BJ (cell line): ENCODE measurements at regions not wholly inside any gene's neighbourhood (a gene's known extent, or its start where the extent isn't known, plus 50 kb on each side); places are given as distances from the start of the nearest gene placed in this dataset.
"Not testable (repeated sequence)": the region's sequence is repeated elsewhere in the genome, so short reads cannot be mapped to it uniquely, and the experiment has no call there.

ENCODE experiments used
- CTCF ChIA-PET: fragments of 350-600 bp; formaldehyde crosslinking; extraction: SDS; loops from one replicate; lab custom pipeline; 2021; ENCODE audit warnings: antibody characterized with exemption, inconsistent platforms; lab: Yijun Ruan, JAX
- POLR2A ChIA-PET: fragments of 300-600 bp; sonication (Branson Sonifier 250); formaldehyde crosslinking; extraction: SDS; loops from one replicate; lab custom pipeline; 2021; ENCODE audit warnings: antibody characterized with exemption; lab: Charles Lee
- DNase-seq: peaks from one replicate; pipeline ENCODE4 v3.0.0-alpha.2; 2011; ENCODE audit warnings: low read depth
- H3K27me3 ChIP-seq: 2 replicates; pipeline ENCODE4 v1.6.0; 2011; ENCODE audit warnings: low read length; ENCODE audit not compliant: control insufficient read depth, insufficient read depth
- H3K36me3 ChIP-seq: 2 replicates; pipeline ENCODE4 v1.5.1; 2011; ENCODE audit warnings: low read length; ENCODE audit not compliant: control insufficient read depth, insufficient read depth
- H3K4me3 ChIP-seq: 2 replicates; pipeline ENCODE4 v1.5.1; 2011; ENCODE audit warnings: low read depth, mild to moderate bottlenecking, control low read depth, low read length
- CTCF ChIP-seq: IDR thresholded peaks from 2 replicates; pipeline ENCODE4 v1.5.1; 2011; ENCODE audit warnings: low read depth, mild to moderate bottlenecking, control low read depth, inconsistent platforms, low read length, moderate library complexity; ENCODE audit not compliant: insufficient read depth

GRCh38 chr17:54620399-54620978 is 280.2 kb upstream of the TOM1L1 start:
- Histone ChIP-seq H3K4me3 (no peak overlapping the region), H3K27me3 (no peaks in the 10 kb centered on the region), H3K36me3 (no peaks in the 10 kb centered on the region)
- ChIA-PET POLR2A (no interaction called here), CTCF (no interaction called here)
- no peak for TF ChIP-seq CTCF
- DNase-seq: no peak

- H3K36me3 ChIP-seq: no peaks in the 10 kb centered on the region
- POLR2A ChIA-PET: no interaction called here
- H3K27me3 ChIP-seq: no peaks in the 10 kb centered on the region
- no peak overlapping the region for H3K4me3 ChIP-seq
- CTCF ChIA-PET: no interaction called here
- TF ChIP-seq CTCF: no peak
- DNase-seq: no peak
Observed at GRCh38 chr17:54623746-54624145, 276.9 kb upstream of the TOM1L1 start.

- DNase-seq: no peak
- Histone ChIP-seq H3K36me3 (no peaks in the 10 kb centered on the region), H3K27me3 (no peaks in the 10 kb centered on the region), H3K4me3 (no peak overlapping the region)
- POLR2A ChIA-PET: no interaction called here
- CTCF ChIA-PET: no interaction called here
- no peak for TF ChIP-seq CTCF
Observed at GRCh38 chr17:54626146-54626703, 274.4 kb upstream of the TOM1L1 start.

- CTCF ChIA-PET: interaction anchor here (0.6 kb wide), 1 partner anchor 1856 kb away, joined by 3 read pairs; no protein-coding TSS in a partner anchor
- POLR2A ChIA-PET: not testable (repeated sequence)
Observed at GRCh38 chr17:54639426-54639825, 261.2 kb upstream of the TOM1L1 start.

GRCh38 chr17:54662978-54663876 is 237.4 kb upstream of the TOM1L1 start:
- H3K4me3 ChIP-seq: no peak overlapping the region
- ChIA-PET POLR2A (no interaction called here), CTCF (no interaction called here)
- H3K36me3 ChIP-seq: no peaks in the 10 kb centered on the region
- TF ChIP-seq CTCF: no peak
- no peaks in the 10 kb centered on the region for H3K27me3 ChIP-seq
- DNase-seq: no peak

More at GRCh38 chr17:54639426-54639825, 261.2 kb upstream of the TOM1L1 start:
- DNase-seq, H3K4me3 ChIP-seq, H3K27me3 ChIP-seq, H3K36me3 ChIP-seq: not testable (repeated sequence)
